Testis (tissue), 2 donors: ENCODE measurements at regions not wholly inside any gene's neighbourhood (a gene's known extent, or its start where the extent isn't known, plus 50 kb on each side); places are given as distances from the start of the nearest gene placed in this dataset.

Experiments
- DNase-seq: peaks from one replicate; pipeline ENCODE4 v3.0.0-alpha.2; 2019
- H3K27ac ChIP-seq, 2 donors: fragments of 200-600 bp; sonication (generic); one replicate each; pipeline ENCODE4 v1.5.1; 2019
- H3K27me3 ChIP-seq: fragments of 200-600 bp; sonication (generic); one replicate; pipeline ENCODE4 v1.5.1; 2019
- H3K36me3 ChIP-seq: fragments of 200-600 bp; sonication (generic); one replicate; pipeline ENCODE4 v1.5.1; 2017; ENCODE audit warnings: low read depth; ENCODE audit errors: missing control alignments
- H3K4me1 ChIP-seq: fragments of 200-600 bp; sonication (generic); one replicate; pipeline ENCODE4 v1.5.1; 2019
- H3K4me3 ChIP-seq, 2 donors: fragments of 200-600 bp; sonication (generic); one replicate each; pipeline ENCODE4 v1.5.1; 2017 to 2019
- H3K9me3 ChIP-seq: fragments of 200-600 bp; sonication (generic); one replicate; pipeline ENCODE4 v1.5.1; 2017
- CTCF ChIP-seq, 3 experiments: fragments of 450-650 bp in 2 of 3; fragments of 200-600 bp in 1 of 3; sonication (generic) in 1 of 3; IDR thresholded peaks; one replicate each; pipeline ENCODE4 v1.5.1; 2016 to 2019; ENCODE audit warnings: antibody characterized with exemption in 3 of 3, mild to moderate bottlenecking in 2 of 3, moderate library complexity in 1 of 3
- POLR2A ChIP-seq: fragments of 450-650 bp; IDR thresholded peaks from one replicate; pipeline ENCODE4 v1.6.1; 2017; ENCODE audit warnings: antibody characterized with exemption, mild to moderate bottlenecking, moderate library complexity
- WGBS, 2 donors: methylation state at CpG; one replicate each; pipeline ENCODE4 v1.1.5; 2018; 5-methylcytosine and 5-hydroxymethylcytosine counted together
- intact Hi-C: fragments of 100-400 bp; cut with DNase I; formaldehyde crosslinking; loops from one replicate; pipeline ENCODE4 v1.15.1; 2023; ENCODE audit warnings: low total_unique reads

DNA sequence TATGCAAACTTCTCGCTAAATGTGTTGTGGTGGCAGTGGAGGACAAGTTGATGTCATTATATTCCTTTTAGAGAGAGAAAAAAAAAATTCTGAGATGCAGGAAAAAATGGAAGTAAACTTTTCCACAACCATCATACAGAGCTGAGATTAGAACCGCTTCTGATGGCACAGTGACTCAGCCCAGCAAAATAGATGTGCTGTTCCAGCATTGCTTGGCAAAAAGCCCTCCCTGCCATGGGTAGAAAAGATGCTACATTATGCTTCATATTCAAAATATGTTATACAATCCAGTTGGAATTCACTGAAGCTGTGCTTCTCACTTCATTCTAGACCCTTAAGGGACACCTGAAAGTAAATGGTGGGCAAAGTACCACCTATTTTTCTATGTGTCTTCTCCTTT, 1047.6 kb upstream of the FANCL start:
- no peaks in the 10 kb centered on the region for H3K4me1 ChIP-seq
- no peak for DNase-seq
- H3K27me3 ChIP-seq = no peaks in the 10 kb centered on the region
- H3K36me3 ChIP-seq = no peaks in the 10 kb centered on the region
- intact Hi-C loops = no loop called here
- no peak overlapping the region for H3K4me3 ChIP-seq
- H3K27ac ChIP-seq = no peak overlapping the region
- 87 to 88% methylated on average over 2 of the region's 2 CpGs for WGBS, 2 donors
- TF ChIP-seq POLR2A (no peak), CTCF (IDR thresholded peaks at IDR 0.05) (no peak)
- H3K9me3 ChIP-seq = no peaks in the 10 kb centered on the region

- H3K27me3 ChIP-seq = no peaks in the 10 kb centered on the region
- no peak overlapping the region for H3K4me3 ChIP-seq
- TF ChIP-seq POLR2A = no peak
- no peak for TF ChIP-seq CTCF (IDR thresholded peaks at IDR 0.05)
- WGBS, 2 donors = 49 to 51% methylated on average over 6 of the region's 6 CpGs
- intact Hi-C loops = no loop called here
- H3K4me1 ChIP-seq = no peaks in the 10 kb centered on the region
- DNase-seq = no peak
- no peaks in the 10 kb centered on the region for H3K36me3 ChIP-seq
- H3K27ac ChIP-seq = no peak overlapping the region
- no peaks in the 10 kb centered on the region for H3K9me3 ChIP-seq
Measured at GRCh38 chr2:59282374-59283057, 1041.4 kb upstream of the FANCL start.

DNA sequence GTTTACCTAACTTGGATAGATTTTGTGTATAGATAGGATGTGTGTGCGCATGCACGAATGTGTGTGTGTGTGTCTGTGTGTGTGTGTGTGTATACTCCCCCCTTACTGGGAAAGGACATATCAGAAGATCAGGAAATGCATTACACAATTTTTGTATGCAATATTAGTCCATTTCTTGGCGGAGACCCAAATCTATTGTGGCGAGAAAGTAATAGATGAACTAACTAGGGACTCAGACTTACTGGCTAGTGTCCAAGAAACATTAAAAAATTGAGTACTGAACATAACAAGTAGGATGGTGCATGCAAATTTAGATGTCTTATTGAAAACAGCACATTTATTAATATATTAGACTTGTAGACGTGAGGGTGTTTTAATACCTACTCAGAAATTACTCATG, 1036.5 kb upstream of the FANCL start:
- Histone ChIP-seq H3K27me3 (no peaks in the 10 kb centered on the region), H3K4me1 (no peaks in the 10 kb centered on the region), H3K27ac (no peak overlapping the region), H3K36me3 (no peaks in the 10 kb centered on the region), H3K4me3 (no peak overlapping the region), H3K9me3 (no peaks in the 10 kb centered on the region)
- no peak for DNase-seq
- WGBS, 2 donors = 74 to 77% methylated on average over 5 of the region's 5 CpGs
- intact Hi-C loops = no loop called here
- TF ChIP-seq CTCF (IDR thresholded peaks at IDR 0.05) (no peak), POLR2A (no peak)

DNA sequence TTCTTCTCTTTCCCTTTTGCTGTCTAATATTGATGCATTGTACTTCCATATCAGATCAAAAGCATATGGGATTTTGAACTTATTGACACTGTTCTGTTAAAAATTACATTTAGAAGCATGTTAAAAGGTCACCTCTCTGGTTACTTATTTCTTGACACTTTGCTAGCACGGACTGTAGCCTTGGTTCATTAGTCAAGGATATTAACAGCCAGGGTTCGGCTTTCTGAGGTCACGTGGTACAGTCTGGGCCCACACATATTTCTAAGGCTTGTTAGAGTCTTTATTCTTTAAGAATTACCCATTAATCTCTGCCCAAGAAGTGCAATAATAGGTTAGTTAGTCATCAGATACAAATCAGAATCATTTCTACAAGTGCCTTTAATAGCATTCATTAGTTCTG, 1035.8 kb upstream of the FANCL start:
- Histone ChIP-seq H3K27me3 (no peaks in the 10 kb centered on the region), H3K4me1 (no peaks in the 10 kb centered on the region), H3K9me3 (no peaks in the 10 kb centered on the region), H3K36me3 (no peaks in the 10 kb centered on the region), H3K27ac (no peak overlapping the region), H3K4me3 (no peak overlapping the region)
- intact Hi-C loops = no loop called here
- 52 to 55% methylated on average over 3 of the region's 3 CpGs for WGBS, 2 donors
- no peak for TF ChIP-seq POLR2A
- TF ChIP-seq CTCF (IDR thresholded peaks at IDR 0.05) = no peak
- no peak for DNase-seq

- peak; percentile 20 for DNase-seq
- H3K36me3 ChIP-seq = no peaks in the 10 kb centered on the region
- intact Hi-C loops = no loop called here
- no peak overlapping the region for H3K27ac ChIP-seq
- H3K9me3 ChIP-seq = no peaks in the 10 kb centered on the region
- no peaks in the 10 kb centered on the region for H3K4me1 ChIP-seq
- H3K4me3 ChIP-seq = no peak overlapping the region
- 46 to 57% methylated on average over 2 of the region's 2 CpGs for WGBS, 2 donors
- peak in 1 of 3 experiments; percentile 19 for TF ChIP-seq CTCF (IDR thresholded peaks at IDR 0.05)
- TF ChIP-seq POLR2A = no peak
- H3K27me3 ChIP-seq = no peaks in the 10 kb centered on the region
Measured at GRCh38 chr2:59276033-59276432, 1034.9 kb upstream of the FANCL start.
